ENCODE measurements at regions not wholly inside any gene's neighbourhood (a gene's known extent, or its start where the extent isn't known, plus 50 kb on each side); places are given as distances from the start of the nearest gene placed in this dataset.

DNA sequence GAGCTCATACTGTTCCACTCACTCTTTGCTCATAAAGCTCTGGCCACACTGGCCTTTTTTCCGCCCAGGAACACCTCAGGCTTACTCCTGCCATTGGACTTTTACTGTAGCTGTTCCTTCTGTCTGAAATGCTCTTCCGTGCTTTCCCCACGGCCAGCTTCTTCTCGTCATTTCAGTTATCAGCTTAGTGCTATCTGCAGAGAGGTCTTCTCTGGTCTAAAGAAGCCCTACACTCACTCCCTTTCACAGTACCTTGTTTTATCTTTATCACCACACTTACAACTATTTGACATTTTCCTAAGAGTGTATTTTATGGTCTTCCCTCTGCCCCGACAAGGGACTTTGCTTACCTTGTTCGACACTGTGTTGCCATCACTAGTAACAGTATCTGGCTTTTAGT is 388.1 kb upstream of the SPRED2 start (continued):
- TF ChIP-seq ZNF136 (CRISPR knock-in tag; IDR thresholded peaks at IDR 0.05; ENCODE audit: low read depth) (no peak), CREM (IDR thresholded peaks at IDR 0.05) (no peak), CREM (CRISPR knock-in tag; IDR thresholded peaks at IDR 0.05) (no peak), MBNL3 (CRISPR knock-in tag; conservative IDR thresholded peaks at IDR 0.05) (no peak)
- TF ChIP-seq, protein P1, sequence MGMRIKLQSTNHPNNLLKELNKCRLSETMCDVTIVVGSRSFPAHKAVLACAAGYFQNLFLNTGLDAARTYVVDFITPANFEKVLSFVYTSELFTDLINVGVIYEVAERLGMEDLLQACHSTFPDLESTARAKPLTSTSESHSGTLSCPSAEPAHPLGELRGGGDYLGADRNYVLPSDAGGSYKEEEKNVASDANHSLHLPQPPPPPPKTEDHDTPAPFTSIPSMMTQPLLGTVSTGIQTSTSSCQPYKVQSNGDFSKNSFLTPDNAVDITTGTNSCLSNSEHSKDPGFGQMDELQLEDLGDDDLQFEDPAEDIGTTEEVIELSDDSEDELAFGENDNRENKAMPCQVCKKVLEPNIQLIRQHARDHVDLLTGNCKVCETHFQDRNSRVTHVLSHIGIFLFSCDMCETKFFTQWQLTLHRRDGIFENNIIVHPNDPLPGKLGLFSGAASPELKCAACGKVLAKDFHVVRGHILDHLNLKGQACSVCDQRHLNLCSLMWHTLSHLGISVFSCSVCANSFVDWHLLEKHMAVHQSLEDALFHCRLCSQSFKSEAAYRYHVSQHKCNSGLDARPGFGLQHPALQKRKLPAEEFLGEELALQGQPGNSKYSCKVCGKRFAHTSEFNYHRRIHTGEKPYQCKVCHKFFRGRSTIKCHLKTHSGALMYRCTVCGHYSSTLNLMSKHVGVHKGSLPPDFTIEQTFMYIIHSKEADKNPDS (CRISPR knock-in tag; IDR thresholded peaks at IDR 0.05): no peak
- TF ChIP-seq, protein P2, sequence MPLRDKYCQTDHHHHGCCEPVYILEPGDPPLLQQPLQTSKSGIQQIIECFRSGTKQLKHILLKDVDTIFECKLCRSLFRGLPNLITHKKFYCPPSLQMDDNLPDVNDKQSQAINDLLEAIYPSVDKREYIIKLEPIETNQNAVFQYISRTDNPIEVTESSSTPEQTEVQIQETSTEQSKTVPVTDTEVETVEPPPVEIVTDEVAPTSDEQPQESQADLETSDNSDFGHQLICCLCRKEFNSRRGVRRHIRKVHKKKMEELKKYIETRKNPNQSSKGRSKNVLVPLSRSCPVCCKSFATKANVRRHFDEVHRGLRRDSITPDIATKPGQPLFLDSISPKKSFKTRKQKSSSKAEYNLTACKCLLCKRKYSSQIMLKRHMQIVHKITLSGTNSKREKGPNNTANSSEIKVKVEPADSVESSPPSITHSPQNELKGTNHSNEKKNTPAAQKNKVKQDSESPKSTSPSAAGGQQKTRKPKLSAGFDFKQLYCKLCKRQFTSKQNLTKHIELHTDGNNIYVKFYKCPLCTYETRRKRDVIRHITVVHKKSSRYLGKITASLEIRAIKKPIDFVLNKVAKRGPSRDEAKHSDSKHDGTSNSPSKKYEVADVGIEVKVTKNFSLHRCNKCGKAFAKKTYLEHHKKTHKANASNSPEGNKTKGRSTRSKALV (CRISPR knock-in tag; IDR thresholded peaks at IDR 0.05): no peak

DNA sequence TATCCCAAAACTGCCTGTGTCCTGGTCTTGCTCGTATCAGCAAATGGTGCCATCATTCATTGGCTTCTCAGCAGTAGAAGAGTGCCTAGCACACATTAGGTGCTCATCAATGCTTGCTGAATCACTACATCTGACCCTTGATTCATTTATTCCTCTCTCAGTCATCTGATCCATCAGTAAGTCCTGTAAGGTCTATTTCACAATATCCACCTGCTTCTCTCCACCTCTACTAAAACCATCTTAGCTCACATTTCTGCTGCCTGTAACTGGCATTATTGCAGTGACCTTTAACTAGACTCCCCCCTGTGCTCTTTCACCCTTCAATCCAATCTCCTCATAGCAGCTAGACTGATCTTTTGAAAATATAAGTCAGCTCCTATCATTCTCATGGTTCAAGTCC is 387.6 kb upstream of the SPRED2 start:
- H3K79me2 ChIP-seq (ENCODE audit: insufficient read depth, low read length): no peaks in the 10 kb centered on the region
- H3K9me3 ChIP-seq (ENCODE audit: low read length): no peaks in the 10 kb centered on the region
- no peak for DNase-seq (ENCODE audit: low spot score)
- ATAC-seq: no peak
- H3K4me2 ChIP-seq (ENCODE audit: low read depth, low read length): no peak overlapping the region
- no peaks in the 10 kb centered on the region for H3K4me1 ChIP-seq (ENCODE audit: insufficient read depth, low read length)
- no peaks in the 10 kb centered on the region for H4K20me1 ChIP-seq (ENCODE audit: insufficient read depth, low read length)
- H3K4me3 ChIP-seq (replicated peaks in 1 of 3; ENCODE audit: insufficient read depth in 1 of 3, low read depth in 2 of 3, low read length in 3 of 3): no peak overlapping the region
- no peak for FAIRE-seq
- in situ Hi-C loops (cut with HindIII; ENCODE audit: extremely low pct_ligation_motif_present, low pct_unique_long_range_greater_than_20kb): no loop called here
- WGBS (ENCODE audit: low lambda C conversion rate): 0% methylated on average over 1 of the region's 1 CpG
- BruUV-seq (replicated peaks): no TSS peak
- intact Hi-C loops (cut with micrococcal nuclease; ENCODE audit: unreplicated experiment): no loop called here
- H3K36me3 ChIP-seq (replicated peaks in 1 of 2; ENCODE audit: control insufficient read depth in 1 of 2, insufficient read depth in 2 of 2, low read length in 2 of 2): no peaks in the 10 kb centered on the region
- no peak overlapping the region for H3K9ac ChIP-seq (ENCODE audit: insufficient read depth, low read depth, low read length)
- H3K27me3 ChIP-seq (ENCODE audit: control insufficient read depth in 1 of 2, insufficient read depth in 2 of 2, low read length in 2 of 2): no peaks in the 10 kb centered on the region
- ChIA-PET POLR2A (no interaction called here), CTCF (ENCODE audit: low intra/inter-chr PET ratio, low total read pairs) (no interaction called here)
- H2AFZ ChIP-seq (ENCODE audit: low read length): no peak overlapping the region
- peak; percentile 24; the same call in 1 of the 2 replicates for TF ChIP-seq CEBPB (IDR thresholded peaks at IDR 0.05; ENCODE audit: borderline replicate concordance, low read depth, low read length)
- TF ChIP-seq, protein P3, sequence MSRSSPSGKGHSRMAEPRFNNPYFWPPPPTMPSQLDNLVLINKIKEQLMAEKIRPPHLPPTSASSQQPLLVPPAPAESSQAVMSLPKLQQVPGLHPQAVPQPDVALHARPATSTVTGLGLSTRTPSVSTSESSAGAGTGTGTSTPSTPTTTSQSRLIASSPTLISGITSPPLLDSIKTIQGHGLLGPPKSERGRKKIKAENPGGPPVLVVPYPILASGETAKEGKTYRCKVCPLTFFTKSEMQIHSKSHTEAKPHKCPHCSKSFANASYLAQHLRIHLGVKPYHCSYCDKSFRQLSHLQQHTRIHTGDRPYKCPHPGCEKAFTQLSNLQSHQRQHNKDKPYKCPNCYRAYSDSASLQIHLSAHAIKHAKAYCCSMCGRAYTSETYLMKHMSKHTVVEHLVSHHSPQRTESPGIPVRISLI (CRISPR knock-in tag; IDR thresholded peaks at IDR 0.05; ENCODE audit: borderline replicate concordance): no peak
- H3K27ac ChIP-seq (ENCODE audit: extremely low read length, insufficient read depth, low read length): no peak overlapping the region
